SK-N-SH treated with all-trans-retinoic acid at 6 μM for 48 hours (cell line): ENCODE measurements at regions not wholly inside any gene's neighbourhood (a gene's known extent, or its start where the extent isn't known, plus 50 kb on each side); places are given as distances from the start of the nearest gene placed in this dataset.

Experiments used
- ATAC-seq: fragments of 200-7000 bp; cut with Tn5 transposase; 3 replicates; pipeline ENCODE4 v1.9.1; 2020; ENCODE audit warnings: mild to moderate bottlenecking, moderate library complexity
- ARNTL ChIP-seq: fragments of 450-650 bp; formaldehyde crosslinking; IDR thresholded peaks from 2 replicates; pipeline ENCODE4 v1.5.0; 2020; ENCODE audit warnings: low read depth, mild to moderate bottlenecking, moderate library complexity, borderline replicate concordance
- BACH2 ChIP-seq: fragments of 250-450 bp; sonication (Bioruptor Pico); IDR thresholded peaks from 2 replicates; pipeline ENCODE4 v1.9.0; 2021; ENCODE audit warnings: mild to moderate bottlenecking, borderline replicate concordance
- CREB5 ChIP-seq: fragments of 250-450 bp; sonication (Bioruptor Pico); IDR thresholded peaks from 2 replicates; pipeline ENCODE4 v1.5.1; 2020; ENCODE audit warnings: low read depth, mild to moderate bottlenecking, moderate library complexity
- CSDC2 ChIP-seq: fragments of 250-450 bp; sonication (Bioruptor Pico); IDR thresholded peaks from 2 replicates; pipeline ENCODE4 v1.5.0; 2020; ENCODE audit warnings: mild to moderate bottlenecking, moderate library complexity
- ESRRG ChIP-seq: fragments of 250-450 bp; sonication (Bioruptor Pico); IDR thresholded peaks from 2 replicates; pipeline ENCODE4 v1.6.1; 2021; ENCODE audit warnings: mild to moderate bottlenecking
- GLIS3 ChIP-seq: fragments of 250-450 bp; sonication (Bioruptor Pico); IDR thresholded peaks from 2 replicates; pipeline ENCODE4 v1.5.0; 2020; ENCODE audit warnings: mild to moderate bottlenecking, moderate library complexity
- ISL1 ChIP-seq: fragments of 250-450 bp; sonication (Bioruptor Pico); IDR thresholded peaks from 2 replicates; pipeline ENCODE4 v2.1.2; 2022; ENCODE audit warnings: mild to moderate bottlenecking, moderate library complexity
- OSR1 ChIP-seq: fragments of 250-450 bp; sonication (Bioruptor Pico); IDR thresholded peaks from 2 replicates; pipeline ENCODE4 v1.8.0; 2022; ENCODE audit warnings: moderate library complexity, mild to moderate bottlenecking, inconsistent platforms
- RARB ChIP-seq: fragments of 250-450 bp; sonication (Bioruptor Pico); IDR thresholded peaks from 2 replicates; pipeline ENCODE4 v1.8.0; 2021; ENCODE audit warnings: mild to moderate bottlenecking, moderate library complexity
- SNAI2 ChIP-seq: fragments of 250-450 bp; sonication (Bioruptor Pico); IDR thresholded peaks from 2 replicates; pipeline ENCODE4 v1.5.0; 2020; ENCODE audit warnings: mild to moderate bottlenecking, moderate library complexity
- TOX ChIP-seq: fragments of 250-450 bp; sonication (Bioruptor Pico); IDR thresholded peaks from 2 replicates; pipeline ENCODE4 v1.8.0; 2021; ENCODE audit warnings: mild to moderate bottlenecking, moderate library complexity, borderline replicate concordance
- ZC3H10 ChIP-seq: fragments of 250-450 bp; sonication (Bioruptor Pico); IDR thresholded peaks from 2 replicates; pipeline ENCODE4 v1.5.1; 2021; ENCODE audit warnings: mild to moderate bottlenecking, moderate library complexity
- ZFP30 ChIP-seq: fragments of 450-650 bp; formaldehyde crosslinking; IDR thresholded peaks from 2 replicates; pipeline ENCODE4 v1.5.0; 2022; ENCODE audit warnings: mild to moderate bottlenecking, moderate library complexity
- ZNF70 ChIP-seq: fragments of 450-650 bp; formaldehyde crosslinking; IDR thresholded peaks from 2 replicates; pipeline ENCODE4 v1.5.0; 2020; ENCODE audit warnings: mild to moderate bottlenecking, moderate library complexity
- ZNF8 ChIP-seq: fragments of 450-650 bp; formaldehyde crosslinking; IDR thresholded peaks from 2 replicates; pipeline ENCODE4 v1.5.0; 2020; ENCODE audit warnings: mild to moderate bottlenecking, moderate library complexity
- TF ChIP-seq, protein P1 (sequence below): fragments of 250-450 bp; sonication (Bioruptor Pico); IDR thresholded peaks from 2 replicates; pipeline ENCODE4 v1.5.0; 2020; ENCODE audit warnings: mild to moderate bottlenecking, moderate library complexity
- TF ChIP-seq, protein P2 (sequence below): fragments of 250-450 bp; sonication (Bioruptor Pico); IDR thresholded peaks from 2 replicates; pipeline ENCODE4 v1.8.0; 2020; ENCODE audit warnings: mild to moderate bottlenecking, moderate library complexity, borderline replicate concordance
- TF ChIP-seq, protein P3 (sequence below): fragments of 250-450 bp; sonication (Bioruptor Pico); IDR thresholded peaks from 2 replicates; pipeline ENCODE4 v1.5.1; 2021; ENCODE audit warnings: mild to moderate bottlenecking, moderate library complexity
- TF ChIP-seq, protein P4 (sequence below): fragments of 250-450 bp; sonication (Bioruptor Pico); IDR thresholded peaks from 2 replicates; pipeline ENCODE4 v1.8.0; 2021; ENCODE audit warnings: low read depth, mild to moderate bottlenecking, moderate library complexity, borderline replicate concordance

GRCh38 chrX:155761185-155761584, 120.0 kb upstream of the VAMP7 start (continued):
- TF ChIP-seq ZNF70 (CRISPR knock-in tag): no peak
- TF ChIP-seq ZC3H10 (CRISPR knock-in tag): no peak
- no peak for TF ChIP-seq BACH2 (CRISPR knock-in tag)
- no peak for TF ChIP-seq RARB (CRISPR knock-in tag)
- no peak for TF ChIP-seq TOX
- no peak for TF ChIP-seq OSR1 (CRISPR knock-in tag)
- no peak for TF ChIP-seq ARNTL (CRISPR knock-in tag)
- no peak for TF ChIP-seq CREB5 (CRISPR knock-in tag)
- TF ChIP-seq SNAI2 (CRISPR knock-in tag): no peak

GRCh38 chrX:155757046-155757759, 123.9 kb upstream of the VAMP7 start:
- no peak for TF ChIP-seq ZNF8 (CRISPR knock-in tag)
- no peak for TF ChIP-seq ZC3H10 (CRISPR knock-in tag)
- TF ChIP-seq, protein P1, sequence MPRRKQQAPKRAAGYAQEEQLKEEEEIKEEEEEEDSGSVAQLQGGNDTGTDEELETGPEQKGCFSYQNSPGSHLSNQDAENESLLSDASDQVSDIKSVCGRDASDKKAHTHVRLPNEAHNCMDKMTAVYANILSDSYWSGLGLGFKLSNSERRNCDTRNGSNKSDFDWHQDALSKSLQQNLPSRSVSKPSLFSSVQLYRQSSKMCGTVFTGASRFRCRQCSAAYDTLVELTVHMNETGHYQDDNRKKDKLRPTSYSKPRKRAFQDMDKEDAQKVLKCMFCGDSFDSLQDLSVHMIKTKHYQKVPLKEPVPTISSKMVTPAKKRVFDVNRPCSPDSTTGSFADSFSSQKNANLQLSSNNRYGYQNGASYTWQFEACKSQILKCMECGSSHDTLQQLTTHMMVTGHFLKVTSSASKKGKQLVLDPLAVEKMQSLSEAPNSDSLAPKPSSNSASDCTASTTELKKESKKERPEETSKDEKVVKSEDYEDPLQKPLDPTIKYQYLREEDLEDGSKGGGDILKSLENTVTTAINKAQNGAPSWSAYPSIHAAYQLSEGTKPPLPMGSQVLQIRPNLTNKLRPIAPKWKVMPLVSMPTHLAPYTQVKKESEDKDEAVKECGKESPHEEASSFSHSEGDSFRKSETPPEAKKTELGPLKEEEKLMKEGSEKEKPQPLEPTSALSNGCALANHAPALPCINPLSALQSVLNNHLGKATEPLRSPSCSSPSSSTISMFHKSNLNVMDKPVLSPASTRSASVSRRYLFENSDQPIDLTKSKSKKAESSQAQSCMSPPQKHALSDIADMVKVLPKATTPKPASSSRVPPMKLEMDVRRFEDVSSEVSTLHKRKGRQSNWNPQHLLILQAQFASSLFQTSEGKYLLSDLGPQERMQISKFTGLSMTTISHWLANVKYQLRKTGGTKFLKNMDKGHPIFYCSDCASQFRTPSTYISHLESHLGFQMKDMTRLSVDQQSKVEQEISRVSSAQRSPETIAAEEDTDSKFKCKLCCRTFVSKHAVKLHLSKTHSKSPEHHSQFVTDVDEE (CRISPR knock-in tag): no peak
- no peak for TF ChIP-seq OSR1 (CRISPR knock-in tag)
- no peak for TF ChIP-seq ZFP30 (CRISPR knock-in tag)
- TF ChIP-seq ESRRG (CRISPR knock-in tag): no peak
- ATAC-seq: no peak

GRCh38 chrX:155755706-155756337, 125.3 kb upstream of the VAMP7 start:
- ATAC-seq: no peak
- TF ChIP-seq, protein P2, sequence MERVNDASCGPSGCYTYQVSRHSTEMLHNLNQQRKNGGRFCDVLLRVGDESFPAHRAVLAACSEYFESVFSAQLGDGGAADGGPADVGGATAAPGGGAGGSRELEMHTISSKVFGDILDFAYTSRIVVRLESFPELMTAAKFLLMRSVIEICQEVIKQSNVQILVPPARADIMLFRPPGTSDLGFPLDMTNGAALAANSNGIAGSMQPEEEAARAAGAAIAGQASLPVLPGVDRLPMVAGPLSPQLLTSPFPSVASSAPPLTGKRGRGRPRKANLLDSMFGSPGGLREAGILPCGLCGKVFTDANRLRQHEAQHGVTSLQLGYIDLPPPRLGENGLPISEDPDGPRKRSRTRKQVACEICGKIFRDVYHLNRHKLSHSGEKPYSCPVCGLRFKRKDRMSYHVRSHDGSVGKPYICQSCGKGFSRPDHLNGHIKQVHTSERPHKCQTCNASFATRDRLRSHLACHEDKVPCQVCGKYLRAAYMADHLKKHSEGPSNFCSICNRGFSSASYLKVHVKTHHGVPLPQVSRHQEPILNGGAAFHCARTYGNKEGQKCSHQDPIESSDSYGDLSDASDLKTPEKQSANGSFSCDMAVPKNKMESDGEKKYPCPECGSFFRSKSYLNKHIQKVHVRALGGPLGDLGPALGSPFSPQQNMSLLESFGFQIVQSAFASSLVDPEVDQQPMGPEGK (CRISPR knock-in tag): no peak
- TF ChIP-seq CSDC2 (CRISPR knock-in tag) (no peak), ARNTL (CRISPR knock-in tag) (no peak), OSR1 (CRISPR knock-in tag) (no peak), SNAI2 (CRISPR knock-in tag) (no peak), GLIS3 (no peak), ISL1 (CRISPR knock-in tag) (no peak), BACH2 (CRISPR knock-in tag) (no peak), ZFP30 (CRISPR knock-in tag) (no peak)
- TF ChIP-seq, protein P3, sequence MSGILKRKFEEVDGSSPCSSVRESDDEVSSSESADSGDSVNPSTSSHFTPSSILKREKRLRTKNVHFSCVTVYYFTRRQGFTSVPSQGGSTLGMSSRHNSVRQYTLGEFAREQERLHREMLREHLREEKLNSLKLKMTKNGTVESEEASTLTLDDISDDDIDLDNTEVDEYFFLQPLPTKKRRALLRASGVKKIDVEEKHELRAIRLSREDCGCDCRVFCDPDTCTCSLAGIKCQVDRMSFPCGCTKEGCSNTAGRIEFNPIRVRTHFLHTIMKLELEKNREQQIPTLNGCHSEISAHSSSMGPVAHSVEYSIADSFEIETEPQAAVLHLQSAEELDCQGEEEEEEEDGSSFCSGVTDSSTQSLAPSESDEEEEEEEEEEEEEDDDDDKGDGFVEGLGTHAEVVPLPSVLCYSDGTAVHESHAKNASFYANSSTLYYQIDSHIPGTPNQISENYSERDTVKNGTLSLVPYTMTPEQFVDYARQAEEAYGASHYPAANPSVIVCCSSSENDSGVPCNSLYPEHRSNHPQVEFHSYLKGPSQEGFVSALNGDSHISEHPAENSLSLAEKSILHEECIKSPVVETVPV: no peak
- TF ChIP-seq, protein P4, sequence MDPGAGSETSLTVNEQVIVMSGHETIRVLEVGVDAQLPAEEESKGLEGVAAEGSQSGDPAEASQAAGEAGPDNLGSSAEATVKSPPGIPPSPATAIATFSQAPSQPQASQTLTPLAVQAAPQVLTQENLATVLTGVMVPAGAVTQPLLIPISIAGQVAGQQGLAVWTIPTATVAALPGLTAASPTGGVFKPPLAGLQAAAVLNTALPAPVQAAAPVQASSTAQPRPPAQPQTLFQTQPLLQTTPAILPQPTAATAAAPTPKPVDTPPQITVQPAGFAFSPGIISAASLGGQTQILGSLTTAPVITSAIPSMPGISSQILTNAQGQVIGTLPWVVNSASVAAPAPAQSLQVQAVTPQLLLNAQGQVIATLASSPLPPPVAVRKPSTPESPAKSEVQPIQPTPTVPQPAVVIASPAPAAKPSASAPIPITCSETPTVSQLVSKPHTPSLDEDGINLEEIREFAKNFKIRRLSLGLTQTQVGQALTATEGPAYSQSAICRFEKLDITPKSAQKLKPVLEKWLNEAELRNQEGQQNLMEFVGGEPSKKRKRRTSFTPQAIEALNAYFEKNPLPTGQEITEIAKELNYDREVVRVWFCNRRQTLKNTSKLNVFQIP: no peak
